SK-N-SH (cell line): ENCODE measurements at regions not wholly inside any gene's neighbourhood (a gene's known extent, or its start where the extent isn't known, plus 50 kb on each side); places are given as distances from the start of the nearest gene placed in this dataset.

Source experiments
- CTCF ChIA-PET: fragments of 300-600, 350-600 bp; formaldehyde crosslinking; extraction: SDS; loops from one replicate; lab custom pipeline; 2021; lab: Yijun Ruan, JAX
- POLR2A ChIA-PET: fragments of 350-600 bp; sonication (Branson Sonifier 250); formaldehyde crosslinking; extraction: SDS; loops from one replicate; lab custom pipeline; 2020; ENCODE audit warnings: antibody characterized with exemption, inconsistent platforms; lab: Yijun Ruan, JAX
- DNase-seq: peaks from one replicate; pipeline ENCODE4 v3.0.0; 2012
- H2AFZ ChIP-seq: fragments of 200-600 bp; sonication (generic); 2 replicates; pipeline ENCODE4 v1.8.1; 2016; ENCODE audit warnings: antibody characterized with exemption, mild to moderate bottlenecking, low read depth
- H3F3A ChIP-seq: fragments of 200-600 bp; sonication (generic); replicated peaks from 2 replicates; pipeline ENCODE3; 2016; ENCODE audit warnings: antibody characterized with exemption, mild to moderate bottlenecking; ENCODE audit not compliant: insufficient read depth
- H3K27ac ChIP-seq, 2 experiments: fragments of 200-500 bp in 1 of 2; fragments of 200-600 bp in 1 of 2; sonication (Bioruptor generic) in 1 of 2; sonication (generic), shearing (Covaris generic) in 1 of 2; 2 replicates each; pipeline versions ENCODE4 v1.5.1 to v1.6.1; 2014 to 2016; ENCODE audit warnings: low read depth in 2 of 2, inconsistent platforms in 1 of 2, low read length in 1 of 2, mild to moderate bottlenecking in 1 of 2, mixed read lengths in 1 of 2
- H3K27me3 ChIP-seq: fragments of 200-600 bp; sonication (generic), shearing (Covaris generic); 2 replicates; pipeline ENCODE4 v1.6.1; 2016; ENCODE audit warnings: mixed run types; ENCODE audit not compliant: insufficient read depth
- H3K36me3 ChIP-seq, 2 experiments: fragments of 200-500 bp in 1 of 2; fragments of 200-600 bp in 1 of 2; sonication (Bioruptor generic) in 1 of 2; sonication (generic) in 1 of 2; replicated peaks in 1 of 2; 2 replicates each; pipeline versions ENCODE3 to v1.5.1; 2014 to 2016; ENCODE audit warnings: low read length in 1 of 2, mild to moderate bottlenecking in 1 of 2; ENCODE audit not compliant: insufficient read depth in 2 of 2, control insufficient read depth in 1 of 2
- H3K4me1 ChIP-seq, 2 experiments: fragments of 200-500 bp in 1 of 2; fragments of 200-600 bp in 1 of 2; sonication (Bioruptor generic) in 1 of 2; sonication (generic), shearing (Covaris generic) in 1 of 2; 2 replicates each; pipeline versions ENCODE4 v1.5.1 to v1.6.1; 2014 to 2016; ENCODE audit warnings: low read depth in 1 of 2, low read length in 1 of 2, mixed run types in 1 of 2; ENCODE audit not compliant: insufficient read depth in 2 of 2, control insufficient read depth in 1 of 2
- H3K4me2 ChIP-seq: fragments of 200-600 bp; sonication (generic), shearing (Covaris generic); 2 replicates; pipeline ENCODE4 v1.6.1; 2017; ENCODE audit warnings: mixed run types
- H3K4me3 ChIP-seq, 2 experiments: fragments of 200-500 bp in 1 of 2; fragments of 200-600 bp in 1 of 2; sonication (Bioruptor generic) in 1 of 2; sonication (generic), shearing (Covaris generic) in 1 of 2; 2 replicates each; pipeline versions ENCODE4 v1.5.1 to v1.8.1; 2014 to 2016; ENCODE audit warnings: low read depth in 2 of 2, inconsistent platforms in 1 of 2, low read length in 1 of 2, mild to moderate bottlenecking in 1 of 2, mixed read lengths in 1 of 2, moderate library complexity in 1 of 2
- H3K79me2 ChIP-seq: fragments of 200-600 bp; sonication (generic); 2 replicates; pipeline ENCODE4 v1.8.1; 2017; ENCODE audit warnings: mild to moderate bottlenecking; ENCODE audit not compliant: insufficient read depth
- H3K9ac ChIP-seq: fragments of 200-600 bp; sonication (generic); 2 replicates; pipeline ENCODE4 v1.6.1; 2017; ENCODE audit warnings: mixed run types
- H3K9me2 ChIP-seq: fragments of 200-600 bp; sonication (generic); 2 replicates; pipeline ENCODE4 v1.6.1; 2017; ENCODE audit warnings: mixed run types
- H3K9me3 ChIP-seq: fragments of 200-600 bp; sonication (generic); 2 replicates; pipeline ENCODE4 v1.6.1; 2017; ENCODE audit warnings: mixed run types, mild to moderate bottlenecking, moderate library complexity
- H4K20me1 ChIP-seq: fragments of 200-600 bp; sonication (generic); 2 replicates; pipeline ENCODE4 v1.6.1; 2017; ENCODE audit warnings: mild to moderate bottlenecking, mixed run types; ENCODE audit not compliant: insufficient read depth
- CHD2 ChIP-seq: fragments of 150-350 bp; IDR thresholded peaks from 2 replicates; pipeline ENCODE4 v1.6.1; 2018; ENCODE audit warnings: low read length; ENCODE audit not compliant: partially characterized antibody
- EZH2phosphoT487 ChIP-seq: fragments of 200-600 bp; sonication (generic); IDR thresholded peaks from 2 replicates; pipeline ENCODE4 v1.6.1; 2017; ENCODE audit warnings: low read depth, mixed run types, mild to moderate bottlenecking, antibody characterized with exemption, moderate library complexity, borderline replicate concordance
- GATA2 ChIP-seq: sonication (generic); formaldehyde crosslinking; IDR thresholded peaks from 2 replicates; pipeline ENCODE4 v1.5.0; 2020; ENCODE audit warnings: mild to moderate bottlenecking, missing genetic modification reagents
- MEF2A ChIP-seq: IDR thresholded peaks from 2 replicates; pipeline ENCODE4 v1.4.0; 2012; ENCODE audit warnings: low read depth, borderline replicate concordance
- MXI1 ChIP-seq: IDR thresholded peaks from 2 replicates; pipeline ENCODE4 v1.6.1; 2012; ENCODE audit warnings: mild to moderate bottlenecking, low read depth, low read length, improper control_type of control experiment
- NFIC ChIP-seq: IDR thresholded peaks from 2 replicates; pipeline ENCODE4 v1.4.0; 2012; ENCODE audit warnings: borderline replicate concordance
- NRF1 ChIP-seq: IDR thresholded peaks from 2 replicates; pipeline ENCODE4 v1.6.1; 2012; ENCODE audit warnings: low read depth, mild to moderate bottlenecking, low read length
- RFX5 ChIP-seq: IDR thresholded peaks from 2 replicates; pipeline ENCODE4 v1.6.1; 2012; ENCODE audit warnings: mild to moderate bottlenecking, improper control_type of control experiment, low read length
- SIN3A ChIP-seq: IDR thresholded peaks from 2 replicates; pipeline ENCODE4 v1.6.1; 2012; ENCODE audit warnings: low read depth, mild to moderate bottlenecking, low read length, moderate library complexity, borderline replicate concordance
- SMC3 ChIP-seq: IDR thresholded peaks from 2 replicates; pipeline ENCODE4 v1.6.1; 2012; ENCODE audit warnings: low read depth, low read length, improper control_type of control experiment
- TAF1 ChIP-seq: IDR thresholded peaks from 2 replicates; pipeline ENCODE4 v1.6.1; 2012; ENCODE audit warnings: low read depth, mild to moderate bottlenecking, low read length, moderate library complexity, borderline replicate concordance
- TCF12 ChIP-seq: IDR thresholded peaks from 2 replicates; pipeline ENCODE4 v1.4.0; 2012
- WGBS: methylation state at CpG from one replicate; pipeline ENCODE4 v1.1.6; 2017; ENCODE audit warnings: low lambda C conversion rate; 5-methylcytosine and 5-hydroxymethylcytosine counted together
- TF ChIP-seq, protein P1 (sequence below): IDR thresholded peaks from 2 replicates; pipeline ENCODE4 v1.4.0; 2012; ENCODE audit warnings: low read depth, borderline replicate concordance
- TF ChIP-seq, protein P2 (sequence below): fragments of 200-600 bp; sonication (generic); IDR thresholded peaks from 2 replicates; pipeline ENCODE4 v1.6.1; 2017; ENCODE audit warnings: antibody characterized with exemption, mild to moderate bottlenecking, moderate library complexity
- TF ChIP-seq, protein P3 (sequence below): IDR thresholded peaks from 2 replicates; pipeline ENCODE4 v1.6.1; 2012; ENCODE audit warnings: mild to moderate bottlenecking, low read depth, low read length, moderate library complexity
- TF ChIP-seq, protein P4 (sequence below): fragments of 150-350 bp; IDR thresholded peaks from 2 replicates; pipeline ENCODE4 v1.6.1; 2017; ENCODE audit warnings: antibody characterized with exemption, low read length, low read depth, borderline replicate concordance
- TF ChIP-seq, protein P5 (sequence below): fragments of 150-350 bp; IDR thresholded peaks from 2 replicates; pipeline ENCODE4 v1.6.1; 2016; ENCODE audit warnings: mild to moderate bottlenecking, low read depth, low read length

DNA sequence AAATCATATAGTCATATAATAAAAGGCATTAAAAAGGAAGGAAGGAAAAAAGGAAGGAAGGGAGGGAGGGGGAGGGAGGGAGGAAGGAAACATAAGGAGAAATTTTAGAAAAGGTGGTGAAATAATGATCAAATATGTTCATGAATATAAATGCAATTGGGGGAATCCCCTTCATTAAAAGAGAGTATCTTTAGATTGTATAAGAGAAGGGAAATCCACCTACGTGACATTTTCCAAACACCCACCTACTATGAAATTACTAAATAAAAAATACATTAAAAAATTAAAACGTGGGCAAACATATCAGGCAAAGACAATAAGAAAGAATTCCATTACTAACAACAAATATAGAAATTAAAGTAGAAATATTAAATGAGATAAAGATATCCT is 203.4 kb upstream of the PARD3B start:
- Histone ChIP-seq H3K36me3 (no peaks in the 10 kb centered on the region), H3K4me1 (no peaks in the 10 kb centered on the region), H3K27me3 (no peaks in the 10 kb centered on the region), H3K4me2 (no peak overlapping the region), H3K9me2 (no peaks in the 10 kb centered on the region), H2AFZ (no peak overlapping the region), H3K9me3 (no peaks in the 10 kb centered on the region), H4K20me1 (no peaks in the 10 kb centered on the region), H3F3A (no peaks in the 10 kb centered on the region), H3K9ac (no peak overlapping the region), H3K79me2 (no peaks in the 10 kb centered on the region), H3K27ac (no peak overlapping the region), H3K4me3 (no peak overlapping the region)
- DNase-seq: no peak
- 46% methylated on average over 2 of the region's 2 CpGs for WGBS
- TF ChIP-seq MEF2A (no peak), TAF1 (no peak), NRF1 (no peak), GATA2 (no peak), TCF12 (no peak), RFX5 (no peak), NFIC (no peak)
- TF ChIP-seq, protein P1, sequence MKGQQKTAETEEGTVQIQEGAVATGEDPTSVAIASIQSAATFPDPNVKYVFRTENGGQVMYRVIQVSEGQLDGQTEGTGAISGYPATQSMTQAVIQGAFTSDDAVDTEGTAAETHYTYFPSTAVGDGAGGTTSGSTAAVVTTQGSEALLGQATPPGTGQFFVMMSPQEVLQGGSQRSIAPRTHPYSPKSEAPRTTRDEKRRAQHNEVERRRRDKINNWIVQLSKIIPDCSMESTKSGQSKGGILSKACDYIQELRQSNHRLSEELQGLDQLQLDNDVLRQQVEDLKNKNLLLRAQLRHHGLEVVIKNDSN: no peak
- TF ChIP-seq, protein P2, sequence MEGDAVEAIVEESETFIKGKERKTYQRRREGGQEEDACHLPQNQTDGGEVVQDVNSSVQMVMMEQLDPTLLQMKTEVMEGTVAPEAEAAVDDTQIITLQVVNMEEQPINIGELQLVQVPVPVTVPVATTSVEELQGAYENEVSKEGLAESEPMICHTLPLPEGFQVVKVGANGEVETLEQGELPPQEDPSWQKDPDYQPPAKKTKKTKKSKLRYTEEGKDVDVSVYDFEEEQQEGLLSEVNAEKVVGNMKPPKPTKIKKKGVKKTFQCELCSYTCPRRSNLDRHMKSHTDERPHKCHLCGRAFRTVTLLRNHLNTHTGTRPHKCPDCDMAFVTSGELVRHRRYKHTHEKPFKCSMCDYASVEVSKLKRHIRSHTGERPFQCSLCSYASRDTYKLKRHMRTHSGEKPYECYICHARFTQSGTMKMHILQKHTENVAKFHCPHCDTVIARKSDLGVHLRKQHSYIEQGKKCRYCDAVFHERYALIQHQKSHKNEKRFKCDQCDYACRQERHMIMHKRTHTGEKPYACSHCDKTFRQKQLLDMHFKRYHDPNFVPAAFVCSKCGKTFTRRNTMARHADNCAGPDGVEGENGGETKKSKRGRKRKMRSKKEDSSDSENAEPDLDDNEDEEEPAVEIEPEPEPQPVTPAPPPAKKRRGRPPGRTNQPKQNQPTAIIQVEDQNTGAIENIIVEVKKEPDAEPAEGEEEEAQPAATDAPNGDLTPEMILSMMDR: no peak
- TF ChIP-seq, protein P3, sequence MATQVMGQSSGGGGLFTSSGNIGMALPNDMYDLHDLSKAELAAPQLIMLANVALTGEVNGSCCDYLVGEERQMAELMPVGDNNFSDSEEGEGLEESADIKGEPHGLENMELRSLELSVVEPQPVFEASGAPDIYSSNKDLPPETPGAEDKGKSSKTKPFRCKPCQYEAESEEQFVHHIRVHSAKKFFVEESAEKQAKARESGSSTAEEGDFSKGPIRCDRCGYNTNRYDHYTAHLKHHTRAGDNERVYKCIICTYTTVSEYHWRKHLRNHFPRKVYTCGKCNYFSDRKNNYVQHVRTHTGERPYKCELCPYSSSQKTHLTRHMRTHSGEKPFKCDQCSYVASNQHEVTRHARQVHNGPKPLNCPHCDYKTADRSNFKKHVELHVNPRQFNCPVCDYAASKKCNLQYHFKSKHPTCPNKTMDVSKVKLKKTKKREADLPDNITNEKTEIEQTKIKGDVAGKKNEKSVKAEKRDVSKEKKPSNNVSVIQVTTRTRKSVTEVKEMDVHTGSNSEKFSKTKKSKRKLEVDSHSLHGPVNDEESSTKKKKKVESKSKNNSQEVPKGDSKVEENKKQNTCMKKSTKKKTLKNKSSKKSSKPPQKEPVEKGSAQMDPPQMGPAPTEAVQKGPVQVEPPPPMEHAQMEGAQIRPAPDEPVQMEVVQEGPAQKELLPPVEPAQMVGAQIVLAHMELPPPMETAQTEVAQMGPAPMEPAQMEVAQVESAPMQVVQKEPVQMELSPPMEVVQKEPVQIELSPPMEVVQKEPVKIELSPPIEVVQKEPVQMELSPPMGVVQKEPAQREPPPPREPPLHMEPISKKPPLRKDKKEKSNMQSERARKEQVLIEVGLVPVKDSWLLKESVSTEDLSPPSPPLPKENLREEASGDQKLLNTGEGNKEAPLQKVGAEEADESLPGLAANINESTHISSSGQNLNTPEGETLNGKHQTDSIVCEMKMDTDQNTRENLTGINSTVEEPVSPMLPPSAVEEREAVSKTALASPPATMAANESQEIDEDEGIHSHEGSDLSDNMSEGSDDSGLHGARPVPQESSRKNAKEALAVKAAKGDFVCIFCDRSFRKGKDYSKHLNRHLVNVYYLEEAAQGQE: no peak
- POLR2A ChIA-PET: no interaction called here
- CTCF ChIA-PET: no interaction called here

DNA sequence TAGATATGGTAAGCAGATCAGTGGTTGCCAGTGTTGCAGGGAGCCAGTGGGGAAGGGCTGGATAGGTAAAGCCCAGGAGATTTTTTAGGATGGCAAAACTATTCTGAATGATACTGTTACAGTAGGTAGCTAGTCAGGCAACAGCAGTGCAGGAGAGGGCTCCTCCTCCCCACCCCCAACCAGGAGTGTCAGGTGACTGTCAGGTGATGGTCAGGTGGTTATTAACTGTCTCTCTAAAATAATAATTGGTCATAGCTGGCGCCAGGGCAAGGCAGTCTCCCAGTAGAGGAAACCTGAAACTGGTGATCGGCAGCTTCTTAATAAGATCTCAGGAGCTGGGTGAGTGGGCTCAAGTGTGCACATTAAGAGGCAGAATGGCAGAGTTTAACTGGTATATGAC is 201.6 kb upstream of the PARD3B start:
- TF ChIP-seq CHD2 (no peak), MXI1 (no peak), SIN3A (no peak), EZH2phosphoT487 (no peak), SMC3 (no peak), MEF2A (no peak), TAF1 (no peak), TCF12 (no peak)
- TF ChIP-seq, protein P4, sequence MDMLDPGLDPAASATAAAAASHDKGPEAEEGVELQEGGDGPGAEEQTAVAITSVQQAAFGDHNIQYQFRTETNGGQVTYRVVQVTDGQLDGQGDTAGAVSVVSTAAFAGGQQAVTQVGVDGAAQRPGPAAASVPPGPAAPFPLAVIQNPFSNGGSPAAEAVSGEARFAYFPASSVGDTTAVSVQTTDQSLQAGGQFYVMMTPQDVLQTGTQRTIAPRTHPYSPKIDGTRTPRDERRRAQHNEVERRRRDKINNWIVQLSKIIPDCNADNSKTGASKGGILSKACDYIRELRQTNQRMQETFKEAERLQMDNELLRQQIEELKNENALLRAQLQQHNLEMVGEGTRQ: no peak
- TF ChIP-seq, protein P5, sequence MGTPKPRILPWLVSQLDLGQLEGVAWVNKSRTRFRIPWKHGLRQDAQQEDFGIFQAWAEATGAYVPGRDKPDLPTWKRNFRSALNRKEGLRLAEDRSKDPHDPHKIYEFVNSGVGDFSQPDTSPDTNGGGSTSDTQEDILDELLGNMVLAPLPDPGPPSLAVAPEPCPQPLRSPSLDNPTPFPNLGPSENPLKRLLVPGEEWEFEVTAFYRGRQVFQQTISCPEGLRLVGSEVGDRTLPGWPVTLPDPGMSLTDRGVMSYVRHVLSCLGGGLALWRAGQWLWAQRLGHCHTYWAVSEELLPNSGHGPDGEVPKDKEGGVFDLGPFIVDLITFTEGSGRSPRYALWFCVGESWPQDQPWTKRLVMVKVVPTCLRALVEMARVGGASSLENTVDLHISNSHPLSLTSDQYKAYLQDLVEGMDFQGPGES: no peak
- Histone ChIP-seq H3K36me3 (no peaks in the 10 kb centered on the region), H3K27me3 (no peaks in the 10 kb centered on the region), H3K4me3 (no peak overlapping the region), H2AFZ (no peak overlapping the region), H4K20me1 (no peaks in the 10 kb centered on the region), H3K9ac (no peak overlapping the region), H3K9me3 (no peaks in the 10 kb centered on the region), H3K4me2 (no peak overlapping the region), H3F3A (no peaks in the 10 kb centered on the region), H3K27ac (no peak overlapping the region), H3K9me2 (no peaks in the 10 kb centered on the region), H3K4me1 (no peaks in the 10 kb centered on the region), H3K79me2 (no peaks in the 10 kb centered on the region)
- 81% methylated on average over 2 of the region's 2 CpGs for WGBS
- DNase-seq: no peak
- POLR2A ChIA-PET: no interaction called here
- CTCF ChIA-PET: interaction anchor here (1.0 to 1.1 kb wide), 2 partner anchors 67 to 348 kb away, joined by 3 read pairs; no protein-coding TSS in a partner anchor
